ENCODE measurements at regions not wholly inside any gene's neighbourhood (a gene's known extent, or its start where the extent isn't known, plus 50 kb on each side); places are given as distances from the start of the nearest gene placed in this dataset.

DNA sequence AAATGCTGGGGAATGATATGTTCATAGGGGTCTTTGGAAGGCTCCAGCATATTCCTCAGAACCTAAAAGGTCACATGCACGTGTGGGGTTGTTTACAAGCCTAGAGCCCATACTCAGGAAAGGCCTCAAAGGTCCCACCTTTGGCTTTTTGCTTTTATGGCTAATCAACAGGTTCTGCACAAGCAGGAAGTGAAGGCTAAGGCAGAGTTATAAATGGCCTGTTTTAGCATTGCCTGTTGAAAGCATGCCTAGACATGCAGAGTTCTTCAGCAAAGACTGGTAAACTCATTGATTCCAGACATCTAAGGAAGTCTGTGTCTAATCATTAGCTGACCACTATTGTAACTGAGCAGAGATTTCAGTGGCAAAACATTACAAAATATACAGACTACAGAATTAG, 198.3 kb downstream of the KCNRG start:
- TF ChIP-seq, protein P1, sequence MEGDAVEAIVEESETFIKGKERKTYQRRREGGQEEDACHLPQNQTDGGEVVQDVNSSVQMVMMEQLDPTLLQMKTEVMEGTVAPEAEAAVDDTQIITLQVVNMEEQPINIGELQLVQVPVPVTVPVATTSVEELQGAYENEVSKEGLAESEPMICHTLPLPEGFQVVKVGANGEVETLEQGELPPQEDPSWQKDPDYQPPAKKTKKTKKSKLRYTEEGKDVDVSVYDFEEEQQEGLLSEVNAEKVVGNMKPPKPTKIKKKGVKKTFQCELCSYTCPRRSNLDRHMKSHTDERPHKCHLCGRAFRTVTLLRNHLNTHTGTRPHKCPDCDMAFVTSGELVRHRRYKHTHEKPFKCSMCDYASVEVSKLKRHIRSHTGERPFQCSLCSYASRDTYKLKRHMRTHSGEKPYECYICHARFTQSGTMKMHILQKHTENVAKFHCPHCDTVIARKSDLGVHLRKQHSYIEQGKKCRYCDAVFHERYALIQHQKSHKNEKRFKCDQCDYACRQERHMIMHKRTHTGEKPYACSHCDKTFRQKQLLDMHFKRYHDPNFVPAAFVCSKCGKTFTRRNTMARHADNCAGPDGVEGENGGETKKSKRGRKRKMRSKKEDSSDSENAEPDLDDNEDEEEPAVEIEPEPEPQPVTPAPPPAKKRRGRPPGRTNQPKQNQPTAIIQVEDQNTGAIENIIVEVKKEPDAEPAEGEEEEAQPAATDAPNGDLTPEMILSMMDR (IDR thresholded peaks at IDR 0.05; ENCODE audit: low read depth, low read length, missing control alignments): no peak
- no peak for DNase-seq (ENCODE audit: low read depth)
- no peak overlapping the region for H3K4me3 ChIP-seq (ENCODE audit: low read depth, low read length)

GRCh38 chr13:50214514-50214913, 199.3 kb downstream of the KCNRG start:
- TF ChIP-seq, protein P1 (IDR thresholded peaks at IDR 0.05; ENCODE audit: low read depth, low read length, missing control alignments): no peak
- no peak overlapping the region for H3K4me3 ChIP-seq (ENCODE audit: low read depth, low read length)
- DNase-seq (ENCODE audit: low read depth): no peak

GRCh38 chr13:50215399-50215798, 200.2 kb downstream of the KCNRG start:
- TF ChIP-seq, protein P1 (IDR thresholded peaks at IDR 0.05; ENCODE audit: low read depth, low read length, missing control alignments): no peak
- DNase-seq (ENCODE audit: low read depth): no peak
- no peak overlapping the region for H3K4me3 ChIP-seq (ENCODE audit: low read depth, low read length)

- no peak for DNase-seq (ENCODE audit: low read depth)
- H3K4me3 ChIP-seq (ENCODE audit: low read depth, low read length): no peak overlapping the region
- TF ChIP-seq, protein P1 (IDR thresholded peaks at IDR 0.05; ENCODE audit: low read depth, low read length, missing control alignments): no peak
Observed at GRCh38 chr13:50219743-50220142, 204.5 kb downstream of the KCNRG start.

GRCh38 chr13:50220938-50221337, 205.7 kb downstream of the KCNRG start:
- TF ChIP-seq, protein P1 (IDR thresholded peaks at IDR 0.05; ENCODE audit: low read depth, low read length, missing control alignments): no peak
- DNase-seq (ENCODE audit: low read depth): no peak
- H3K4me3 ChIP-seq (ENCODE audit: low read depth, low read length): no peak overlapping the region

DNA sequence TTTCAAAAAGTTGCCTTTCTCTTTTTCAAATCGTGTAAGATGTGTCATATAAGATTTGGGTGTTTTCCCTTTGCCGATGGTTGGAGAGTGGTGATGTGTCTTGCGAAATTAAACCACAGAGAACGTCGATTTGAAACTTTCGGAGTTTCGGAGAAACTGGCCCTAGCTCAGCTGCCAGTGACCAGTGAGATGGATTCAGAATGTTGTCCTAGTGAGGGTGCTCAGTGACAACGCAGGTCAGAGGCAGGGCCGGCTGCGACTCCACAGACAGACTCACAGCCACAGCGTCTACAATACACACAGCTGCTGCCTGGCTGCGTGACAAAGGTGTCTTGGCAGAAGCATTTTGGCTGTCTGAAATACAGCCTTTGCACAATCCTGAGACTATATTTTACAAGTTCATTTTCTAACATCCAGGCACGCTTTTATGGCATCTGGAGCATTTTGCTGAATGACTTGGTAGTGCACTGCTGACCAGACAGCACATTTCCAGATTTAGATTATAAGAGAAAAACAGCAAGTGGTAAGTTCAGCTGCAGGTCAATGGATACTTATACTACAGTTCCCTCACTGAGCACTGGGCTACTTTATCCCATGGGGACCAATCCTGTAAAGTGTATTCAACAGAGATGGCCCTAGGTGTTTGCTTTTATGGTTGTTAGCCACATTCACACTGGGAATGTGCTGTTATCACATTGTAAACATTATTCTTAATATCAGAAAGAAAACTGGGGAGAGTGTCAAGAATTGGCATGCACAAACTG, 207.5 kb downstream of the KCNRG start:
- H3K4me3 ChIP-seq (ENCODE audit: low read depth, low read length): no peak overlapping the region
- TF ChIP-seq, protein P1 (IDR thresholded peaks at IDR 0.05; ENCODE audit: low read depth, low read length, missing control alignments): no peak
- no peak for DNase-seq (ENCODE audit: low read depth)

GRCh38 chr13:50224534-50224933, 209.3 kb downstream of the KCNRG start:
- H3K4me3 ChIP-seq (ENCODE audit: low read depth, low read length): no peak overlapping the region
- peak; percentile 75 for DNase-seq (ENCODE audit: low read depth)
- TF ChIP-seq, protein P1 (IDR thresholded peaks at IDR 0.05; ENCODE audit: low read depth, low read length, missing control alignments): no peak

Measured in GM12864 (cell line).